Activated T-helper 1 cell treated with anti-CD3 and anti-CD28 coated beads, Interleukin-2, amount 50 U/mL, for 16 hours (primary cell): ENCODE measurements at regions not wholly inside any gene's neighbourhood (a gene's known extent, or its start where the extent isn't known, plus 50 kb on each side); places are given as distances from the start of the nearest gene placed in this dataset.

ENCODE experiments used
- DNase-seq, 2 donors: peaks; one replicate each; pipeline ENCODE4 v3.0.0-alpha.2; 2020; ENCODE audit warnings: low read depth in 1 of 2, low spot score in 1 of 2

- DNase-seq, result no peak
Observed at GRCh38 chr2:236847538-236848263, 238.0 kb upstream of the COPS8 start.

- DNase-seq, result no peak
Observed at GRCh38 chr2:236848501-236848900, 237.2 kb upstream of the COPS8 start.

GRCh38 chr2:236849508-236849907 is 236.2 kb upstream of the COPS8 start:
- no peak for DNase-seq

GRCh38 chr2:236849940-236850339 is 235.7 kb upstream of the COPS8 start:
- DNase-seq, result no peak

GRCh38 chr2:236851187-236851586 is 234.5 kb upstream of the COPS8 start:
- DNase-seq, result no peak

GRCh38 chr2:236852100-236852976 is 233.4 kb upstream of the COPS8 start:
- DNase-seq, result no peak

GRCh38 chr2:236852977-236853374 is 232.7 kb upstream of the COPS8 start:
- no peak for DNase-seq

GRCh38 chr2:236853585-236854051 is 232.1 kb upstream of the COPS8 start:
- no peak for DNase-seq

GRCh38 chr2:236855176-236855865 is 230.4 kb upstream of the COPS8 start:
- DNase-seq, result no peak

GRCh38 chr2:236855866-236856847 is 229.5 kb upstream of the COPS8 start:
- DNase-seq, result no peak

- DNase-seq, result no peak
Observed at GRCh38 chr2:236856848-236857235, 228.8 kb upstream of the COPS8 start.

GRCh38 chr2:236857246-236857645 is 228.4 kb upstream of the COPS8 start:
- DNase-seq, result no peak

GRCh38 chr2:236857781-236858180 is 227.9 kb upstream of the COPS8 start:
- no peak for DNase-seq

- DNase-seq, result no peak
Observed at GRCh38 chr2:236858661-236859060, 227.0 kb upstream of the COPS8 start.

- DNase-seq, result no peak
Observed at GRCh38 chr2:236859908-236860307, 225.8 kb upstream of the COPS8 start.

GRCh38 chr2:236861196-236861875 is 224.4 kb upstream of the COPS8 start:
- no peak for DNase-seq

- no peak for DNase-seq
Observed at GRCh38 chr2:236861944-236862343, 223.7 kb upstream of the COPS8 start.

- DNase-seq, result no peak
Observed at GRCh38 chr2:236862526-236862925, 223.2 kb upstream of the COPS8 start.

GRCh38 chr2:236862961-236863728 is 222.5 kb upstream of the COPS8 start:
- DNase-seq, result no peak
